Bronchial epithelial cell (primary cell): ENCODE measurements at regions not wholly inside any gene's neighbourhood (a gene's known extent, or its start where the extent isn't known, plus 50 kb on each side); places are given as distances from the start of the nearest gene placed in this dataset.

ENCODE experiments used
- DNase-seq: peaks from one replicate; pipeline ENCODE4 v3.0.0-alpha.2; 2010; ENCODE audit warnings: low read depth
- FAIRE-seq: peaks from 2 replicates; lab custom pipeline; 2011; peaks lifted over from hg19 to GRCh38; lab: Jason Lieb, UNC
- H3K27me3 ChIP-seq: 2 replicates; pipeline ENCODE4 v1.5.1; 2011; ENCODE audit warnings: low read length; ENCODE audit not compliant: control insufficient read depth, insufficient read depth
- H3K36me3 ChIP-seq: 2 replicates; pipeline ENCODE4 v1.5.1; 2011; ENCODE audit warnings: low read length; ENCODE audit not compliant: control insufficient read depth, insufficient read depth
- H3K4me3 ChIP-seq: 2 replicates; pipeline ENCODE4 v1.5.1; 2011; ENCODE audit warnings: mild to moderate bottlenecking, low read depth, low read length, control low read depth
- CTCF ChIP-seq: IDR thresholded peaks from 2 replicates; pipeline ENCODE4 v1.5.1; 2011; ENCODE audit warnings: mild to moderate bottlenecking, moderate library complexity, low read length, control low read depth, inconsistent platforms; ENCODE audit not compliant: insufficient read depth, severe bottlenecking

- no peak for FAIRE-seq
- Histone ChIP-seq H3K4me3 (no peak overlapping the region), H3K36me3 (no peaks in the 10 kb centered on the region), H3K27me3 (no peaks in the 10 kb centered on the region)
- no peak for DNase-seq
- no peak for TF ChIP-seq CTCF
These were observed 72.0 kb downstream of the FOS start for GRCh38 chr14:75350505-75351060.

- peaks cover 5% of the 10 kb centered on the region for H3K27me3 ChIP-seq
- TF ChIP-seq CTCF: no peak
- no peak for FAIRE-seq
These were observed 68.7 kb upstream of the JDP2 start for GRCh38 chr14:75359098-75359497.

GRCh38 chr14:75361041-75361440 lies 66.8 kb upstream of the JDP2 start:
- H3K27me3 ChIP-seq: peaks cover 7% of the 10 kb centered on the region
- no peak for TF ChIP-seq CTCF
- H3K36me3 ChIP-seq: no peaks in the 10 kb centered on the region
- DNase-seq (no peak), FAIRE-seq (no peak)
- H3K4me3 ChIP-seq: no peak overlapping the region

More at GRCh38 chr14:75359098-75359497, 68.7 kb upstream of the JDP2 start:
- H3K4me3 ChIP-seq: no peak overlapping the region
- H3K36me3 ChIP-seq: no peaks in the 10 kb centered on the region
- no peak for DNase-seq

GRCh38 chr14:75361751-75362433 lies 65.9 kb upstream of the JDP2 start:
- Histone ChIP-seq H3K4me3 (no peak overlapping the region), H3K36me3 (no peaks in the 10 kb centered on the region), H3K27me3 (peaks cover 7% of the 10 kb centered on the region)
- DNase-seq (no peak), FAIRE-seq (no peak)
- no peak for TF ChIP-seq CTCF

- Histone ChIP-seq H3K36me3 (no peaks in the 10 kb centered on the region), H3K27me3 (peaks cover 7% of the 10 kb centered on the region), H3K4me3 (no peak overlapping the region)
- no peak for TF ChIP-seq CTCF
- DNase-seq (no peak), FAIRE-seq (no peak)
These were observed 64.7 kb upstream of the JDP2 start for GRCh38 chr14:75363130-75363529.
